Activated B cell treated with CpG ODN at 0.5 μM for 24 hours (primary cell): ENCODE measurements at regions not wholly inside any gene's neighbourhood (a gene's known extent, or its start where the extent isn't known, plus 50 kb on each side); places are given as distances from the start of the nearest gene placed in this dataset.

ENCODE experiments used
- ATAC-seq: fragments of 200-7000 bp; cut with Tn5 transposase; one replicate; pipeline ENCODE4 v1.10.0; 2021; ENCODE audit warnings: low read depth, mild to moderate bottlenecking, moderate library complexity
- CTCF ChIA-PET: fragments of 350-600 bp; sonication (Branson Sonifier 250); formaldehyde crosslinking; loops from one replicate; lab custom pipeline; 2021; ENCODE audit warnings: antibody characterized with exemption; lab: Charles Lee
- POLR2A ChIA-PET: fragments of 350-600 bp; sonication (Branson Sonifier 250); formaldehyde crosslinking; loops from one replicate; lab custom pipeline; 2021; ENCODE audit warnings: antibody characterized with exemption; lab: Charles Lee
- DNase-seq: peaks from one replicate; pipeline ENCODE4 v3.0.0; 2022
- H3K27ac Mint-ChIP-seq: one replicate; pipeline ENCODE4 v1.8.0; 2020; ENCODE audit warnings: mixed read lengths
- H3K27me3 Mint-ChIP-seq: one replicate; pipeline ENCODE4 v1.8.0; 2021; ENCODE audit warnings: mixed read lengths
- H3K36me3 Mint-ChIP-seq: one replicate; pipeline ENCODE4 v1.8.0; 2021; ENCODE audit warnings: low read depth, mixed read lengths
- H3K4me1 Mint-ChIP-seq: one replicate; pipeline ENCODE4 v1.8.0; 2021; ENCODE audit warnings: mixed read lengths
- H3K4me3 Mint-ChIP-seq: one replicate; pipeline ENCODE4 v1.8.0; 2020; ENCODE audit warnings: mild to moderate bottlenecking, mixed read lengths
- H3K9me3 Mint-ChIP-seq: one replicate; pipeline ENCODE4 v1.8.0; 2020; ENCODE audit warnings: mixed read lengths
- CTCF ChIP-seq: fragments of 200-600 bp; IDR thresholded peaks from one replicate; pipeline ENCODE4 v1.8.0; 2022; ENCODE audit warnings: antibody characterized with exemption, mild to moderate bottlenecking
- intact Hi-C: fragments of 100-400 bp; cut with micrococcal nuclease; formaldehyde crosslinking; loops from one replicate; pipeline ENCODE4 v1.15.1; 2024

- Mint-ChIP-seq H3K9me3 (peaks cover 3% of the 10 kb centered on the region), H3K4me3 (no peak overlapping the region), H3K27me3 (peaks cover 17% of the 10 kb centered on the region), H3K27ac (no peak overlapping the region), H3K4me1 (peaks cover 1% of the 10 kb centered on the region), H3K36me3 (no peaks in the 10 kb centered on the region)
- no peak for DNase-seq
- TF ChIP-seq CTCF, result no peak
- ATAC-seq, result no peak
- intact Hi-C loops, result no loop called here
- CTCF ChIA-PET, result no interaction called here
- POLR2A ChIA-PET, result no interaction called here
Measured at GRCh38 chr20:58111310-58112016, 117.0 kb downstream of the ANKRD60 start.

GRCh38 chr20:58109918-58110635 is 118.4 kb downstream of the ANKRD60 start:
- ChIA-PET CTCF (no interaction called here), POLR2A (no interaction called here)
- DNase-seq, result no peak
- intact Hi-C loops, result no loop called here
- peaks cover 15% of the 10 kb centered on the region for H3K27me3 Mint-ChIP-seq
- H3K27ac Mint-ChIP-seq, result no peak overlapping the region
- no peaks in the 10 kb centered on the region for H3K36me3 Mint-ChIP-seq
- no peak for TF ChIP-seq CTCF
- no peak overlapping the region for H3K4me3 Mint-ChIP-seq
- H3K9me3 Mint-ChIP-seq, result peaks cover 6% of the 10 kb centered on the region
- H3K4me1 Mint-ChIP-seq, result peaks cover 1% of the 10 kb centered on the region
- no peak for ATAC-seq

GRCh38 chr20:58109126-58109880 is 119.2 kb downstream of the ANKRD60 start:
- Mint-ChIP-seq H3K4me1 (peaks cover 1% of the 10 kb centered on the region), H3K27ac (no peak overlapping the region), H3K27me3 (peaks cover 17% of the 10 kb centered on the region), H3K36me3 (no peaks in the 10 kb centered on the region), H3K9me3 (peaks cover 6% of the 10 kb centered on the region), H3K4me3 (no peak overlapping the region)
- TF ChIP-seq CTCF, result no peak
- POLR2A ChIA-PET, result no interaction called here
- ATAC-seq (no peak), DNase-seq (no peak)
- intact Hi-C loops, result no loop called here
- CTCF ChIA-PET, result no interaction called here

GRCh38 chr20:58107533-58107932 is 120.9 kb downstream of the ANKRD60 start:
- H3K27ac Mint-ChIP-seq, result no peak overlapping the region
- no peak for TF ChIP-seq CTCF
- intact Hi-C loops, result no loop called here
- peaks cover 1% of the 10 kb centered on the region for H3K4me1 Mint-ChIP-seq
- no peak overlapping the region for H3K4me3 Mint-ChIP-seq
- peaks cover 6% of the 10 kb centered on the region for H3K9me3 Mint-ChIP-seq
- POLR2A ChIA-PET, result no interaction called here
- no peak for DNase-seq
- ATAC-seq, result no peak
- H3K27me3 Mint-ChIP-seq, result peaks cover 23% of the 10 kb centered on the region
- CTCF ChIA-PET, result no interaction called here
- H3K36me3 Mint-ChIP-seq, result no peaks in the 10 kb centered on the region
